ENCODE measurements at regions not wholly inside any gene's neighbourhood (a gene's known extent, or its start where the extent isn't known, plus 50 kb on each side); places are given as distances from the start of the nearest gene placed in this dataset.
"Not testable (repeated sequence)": the region's sequence is repeated elsewhere in the genome, so short reads cannot be mapped to it uniquely, and the experiment has no call there.

DNA sequence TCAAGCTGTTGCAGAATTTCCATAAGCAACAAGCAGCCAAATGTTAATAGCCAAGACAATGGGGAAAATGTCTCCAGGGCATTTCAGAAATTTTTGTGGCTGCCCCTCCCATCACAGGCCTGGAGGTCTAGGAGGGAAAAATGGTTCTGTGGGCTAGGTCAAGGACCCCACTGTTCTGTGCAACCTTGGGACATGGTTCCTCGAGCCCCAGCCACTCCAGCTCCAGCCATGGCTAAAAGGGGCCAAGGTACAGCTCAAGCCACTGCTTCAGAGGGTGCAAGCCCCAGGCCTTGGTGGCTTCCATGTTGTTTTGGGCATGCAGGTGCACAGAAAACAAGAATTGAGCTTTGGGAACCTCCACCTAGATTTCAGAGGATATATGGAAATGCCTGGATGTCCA is 122.1 kb upstream of the OTOS start:
- TF ChIP-seq POLR2A (IDR thresholded peaks at IDR 0.05), result not testable (repeated sequence)
- TF ChIP-seq, protein P1, sequence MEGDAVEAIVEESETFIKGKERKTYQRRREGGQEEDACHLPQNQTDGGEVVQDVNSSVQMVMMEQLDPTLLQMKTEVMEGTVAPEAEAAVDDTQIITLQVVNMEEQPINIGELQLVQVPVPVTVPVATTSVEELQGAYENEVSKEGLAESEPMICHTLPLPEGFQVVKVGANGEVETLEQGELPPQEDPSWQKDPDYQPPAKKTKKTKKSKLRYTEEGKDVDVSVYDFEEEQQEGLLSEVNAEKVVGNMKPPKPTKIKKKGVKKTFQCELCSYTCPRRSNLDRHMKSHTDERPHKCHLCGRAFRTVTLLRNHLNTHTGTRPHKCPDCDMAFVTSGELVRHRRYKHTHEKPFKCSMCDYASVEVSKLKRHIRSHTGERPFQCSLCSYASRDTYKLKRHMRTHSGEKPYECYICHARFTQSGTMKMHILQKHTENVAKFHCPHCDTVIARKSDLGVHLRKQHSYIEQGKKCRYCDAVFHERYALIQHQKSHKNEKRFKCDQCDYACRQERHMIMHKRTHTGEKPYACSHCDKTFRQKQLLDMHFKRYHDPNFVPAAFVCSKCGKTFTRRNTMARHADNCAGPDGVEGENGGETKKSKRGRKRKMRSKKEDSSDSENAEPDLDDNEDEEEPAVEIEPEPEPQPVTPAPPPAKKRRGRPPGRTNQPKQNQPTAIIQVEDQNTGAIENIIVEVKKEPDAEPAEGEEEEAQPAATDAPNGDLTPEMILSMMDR (IDR thresholded peaks at IDR 0.05), result not testable (repeated sequence)
